ENCODE measurements at regions not wholly inside any gene's neighbourhood (a gene's known extent, or its start where the extent isn't known, plus 50 kb on each side); places are given as distances from the start of the nearest gene placed in this dataset.

GRCh38 chr12:32047357-32048212 lies 59.1 kb upstream of the BICD1 start:
- DNase-seq, result no peak

GRCh38 chr12:32048791-32049190 lies 57.9 kb upstream of the BICD1 start:
- DNase-seq, result no peak

- DNase-seq, result no peak
These were observed 56.7 kb upstream of the BICD1 start for GRCh38 chr12:32049956-32050355.

GRCh38 chr12:32051511-32052211 lies 55.0 kb upstream of the BICD1 start:
- peak; percentile 49 for DNase-seq

- DNase-seq, result no peak
These were observed 54.4 kb upstream of the BICD1 start for GRCh38 chr12:32052212-32052713.

- no peak for DNase-seq
These were observed 52.6 kb upstream of the BICD1 start for GRCh38 chr12:32053881-32054624.
